H1 (cell line): ENCODE measurements at regions not wholly inside any gene's neighbourhood (a gene's known extent, or its start where the extent isn't known, plus 50 kb on each side); places are given as distances from the start of the nearest gene placed in this dataset.

Source experiments
- ATF3 ChIP-seq: IDR thresholded peaks from 2 replicates; pipeline ENCODE4 v1.6.1; 2011; ENCODE audit warnings: low read depth, mild to moderate bottlenecking, low read length; ENCODE audit not compliant: insufficient read depth
- CTCF ChIP-seq, 3 experiments: IDR thresholded peaks; 1 replicate in 2 of 3; 2 replicates in 1 of 3; pipeline versions ENCODE4 v1.5.1 to v1.6.1; 2011; ENCODE audit warnings: low read length in 3 of 3, mild to moderate bottlenecking in 3 of 3, inconsistent platforms in 2 of 3, low read depth in 1 of 3, moderate library complexity in 1 of 3; ENCODE audit not compliant: insufficient read depth in 1 of 3; ENCODE audit errors: control extremely low read depth in 1 of 3
- MAFK ChIP-seq: IDR thresholded peaks from 2 replicates; pipeline ENCODE4 v1.6.1; 2012; ENCODE audit warnings: low read depth, mild to moderate bottlenecking, improper control_type of control experiment, low read length
- SAP30 ChIP-seq: fragments of 300-600 bp; sonication (generic); IDR thresholded peaks from 2 replicates; pipeline ENCODE4 v1.7.1; 2012; ENCODE audit warnings: low read length, moderate library complexity, mild to moderate bottlenecking, inconsistent platforms; ENCODE audit not compliant: insufficient read depth, insufficient replicate concordance
- TAF1 ChIP-seq: IDR thresholded peaks from 2 replicates; pipeline ENCODE4 v1.6.1; 2011; ENCODE audit warnings: mild to moderate bottlenecking, low read depth, low read length

- TF ChIP-seq MAFK, result no peak
- TF ChIP-seq SAP30, result no peak
- TF ChIP-seq ATF3, result no peak
- TF ChIP-seq CTCF (IDR thresholded peaks at IDR 0.05; ENCODE audit: control extremely low read depth in 1 of 3, insufficient read depth in 1 of 3, low read depth in 1 of 3, low read length in 3 of 3), result no peak
- no peak for TF ChIP-seq TAF1
Measured at GRCh38 chr17:79557276-79558090, 53.4 kb downstream of the RBFOX3 start (continued).
